Ovary (tissue), 7 donors: ENCODE measurements at regions not wholly inside any gene's neighbourhood (a gene's known extent, or its start where the extent isn't known, plus 50 kb on each side); places are given as distances from the start of the nearest gene placed in this dataset.

Experiments
- DNase-seq, 5 donors: peaks; one replicate each; pipeline ENCODE4 v3.0.0-alpha.2; 2019 to 2020
- H3K27ac ChIP-seq, 2 donors: fragments of 200-600 bp; one replicate each; pipeline versions ENCODE4 v1.5.1 to v1.8.0; 2019 to 2022
- H3K27me3 ChIP-seq: fragments of 200-600 bp; one replicate; pipeline ENCODE4 v1.8.0; 2022
- H3K36me3 ChIP-seq: fragments of 200-600 bp; sonication (generic); one replicate; pipeline ENCODE4 v1.5.1; 2019
- H3K4me1 ChIP-seq: one replicate; pipeline ENCODE4 v1.8.1; 2013; ENCODE audit warnings: mild to moderate bottlenecking, moderate library complexity; ENCODE audit not compliant: insufficient read depth
- H3K4me3 ChIP-seq: fragments of 200-600 bp; sonication (generic); one replicate; pipeline ENCODE4 v1.5.1; 2017
- H3K9me3 ChIP-seq, 2 donors: fragments of 200-600 bp in 1 of 2; sonication (generic) in 1 of 2; one replicate each; pipeline versions ENCODE4 v1.5.1 to v1.8.1; 2013 to 2019; ENCODE audit warnings: mild to moderate bottlenecking in 1 of 2, moderate library complexity in 1 of 2
- CTCF ChIP-seq, 3 donors: fragments of 450-650 bp in 2 of 3; fragments of 200-600 bp in 1 of 3; IDR thresholded peaks; one replicate each; pipeline versions ENCODE4 v1.5.1 to v1.8.0; 2016 to 2022; ENCODE audit warnings: antibody characterized with exemption in 3 of 3, mild to moderate bottlenecking in 1 of 3
- EP300 ChIP-seq: sonication (generic); formaldehyde crosslinking; IDR thresholded peaks from one replicate; pipeline ENCODE4 v1.6.1; 2017; ENCODE audit warnings: antibody characterized with exemption
- POLR2A ChIP-seq: fragments of 450-650 bp; IDR thresholded peaks from one replicate; pipeline ENCODE4 v1.6.1; 2017; ENCODE audit warnings: antibody characterized with exemption, mild to moderate bottlenecking, moderate library complexity
- WGBS, 3 donors: extraction: QIAGEN DNeasy Blood & Tissue Kit in 1 of 3; methylation state at CpG; one replicate each; pipeline versions ENCODE4 v1.1.5 to v1.1.7; 2013 to 2017; 5-methylcytosine and 5-hydroxymethylcytosine counted together
- intact Hi-C, 4 donors: fragments of 100-400 bp; cut with DNase I; formaldehyde crosslinking; loops; one replicate each; pipeline versions ENCODE4 v1.11.0 to v1.15.1; 2022 to 2023
- donor health status: DM: no; HTN: no; CAD: no; lungs with moderate emphysema.
- donor health status: DM: no; HTN: no; CAD: no.
- donor health status: Bipolar disorder and iron deficiency.
- donor health status: DM: no; HTN: no; CAD: no.
- donor health status: DM: yes; HTN: yes; CAD: no.

- 93 to 97% (median 96%) methylated on average over 30 of the region's 30 CpGs for WGBS, 3 donors
- H3K9me3 ChIP-seq = no peaks in the 10 kb centered on the region
Observed at GRCh38 chr4:187064033-187064432, 340.4 kb upstream of the FAT1 start.

GRCh38 chr4:187065396-187065795 is 341.7 kb upstream of the FAT1 start:
- 4 to 8% (median 8%) methylated on average over 1 of the region's 1 CpG for WGBS, 3 donors
- Histone ChIP-seq H3K27me3 (no peaks in the 10 kb centered on the region), H3K4me3 (no peak overlapping the region), H3K27ac (no peak overlapping the region), H3K9me3 (no peaks in the 10 kb centered on the region), H3K36me3 (no peaks in the 10 kb centered on the region), H3K4me1 (no peaks in the 10 kb centered on the region)
- no peak for DNase-seq
- TF ChIP-seq POLR2A = no peak
- TF ChIP-seq EP300 = no peak
- no peak for TF ChIP-seq CTCF (IDR thresholded peaks at IDR 0.05)
- intact Hi-C loops = no loop called here

More at GRCh38 chr4:187064033-187064432, 340.4 kb upstream of the FAT1 start:
- intact Hi-C loops = no loop called here
- Histone ChIP-seq H3K27me3 (no peaks in the 10 kb centered on the region), H3K4me3 (no peak overlapping the region), H3K27ac (no peak overlapping the region), H3K36me3 (no peaks in the 10 kb centered on the region), H3K4me1 (no peaks in the 10 kb centered on the region)
- no peak for DNase-seq
- no peak for TF ChIP-seq POLR2A
- no peak for TF ChIP-seq CTCF (IDR thresholded peaks at IDR 0.05)
- TF ChIP-seq EP300 = no peak

GRCh38 chr4:187065806-187066205 is 342.1 kb upstream of the FAT1 start:
- 51 to 59% (median 58%) methylated on average over 13 of the region's 13 CpGs for WGBS, 3 donors
- Histone ChIP-seq H3K9me3 (no peaks in the 10 kb centered on the region), H3K4me1 (no peaks in the 10 kb centered on the region), H3K4me3 (no peak overlapping the region), H3K27ac (no peak overlapping the region), H3K27me3 (no peaks in the 10 kb centered on the region), H3K36me3 (no peaks in the 10 kb centered on the region)
- intact Hi-C loops = no loop called here
- no peak for TF ChIP-seq POLR2A
- TF ChIP-seq CTCF (IDR thresholded peaks at IDR 0.05) = no peak
- no peak for TF ChIP-seq EP300
- DNase-seq = no peak

- Histone ChIP-seq H3K27me3 (no peaks in the 10 kb centered on the region), H3K36me3 (no peaks in the 10 kb centered on the region), H3K4me3 (no peak overlapping the region), H3K4me1 (no peaks in the 10 kb centered on the region), H3K9me3 (no peaks in the 10 kb centered on the region), H3K27ac (no peak overlapping the region)
- intact Hi-C loops = no loop called here
- TF ChIP-seq POLR2A (no peak), EP300 (no peak), CTCF (IDR thresholded peaks at IDR 0.05) (no peak)
- no peak for DNase-seq
- WGBS, 3 donors = 79 to 84% (median 80%) methylated on average over 10 of the region's 10 CpGs
Observed at GRCh38 chr4:187069398-187069797, 345.7 kb upstream of the FAT1 start.

GRCh38 chr4:187070158-187070557 is 346.5 kb upstream of the FAT1 start:
- no peak for DNase-seq
- no peak for TF ChIP-seq EP300
- TF ChIP-seq POLR2A = no peak
- TF ChIP-seq CTCF (IDR thresholded peaks at IDR 0.05) = no peak
- intact Hi-C loops = loop anchor here in 1 of 4 donors (2.0 kb wide), 1 partner anchor 13 kb away; no protein-coding TSS in a partner anchor
- H3K4me1 ChIP-seq = no peaks in the 10 kb centered on the region
- no peaks in the 10 kb centered on the region for H3K27me3 ChIP-seq
- no peaks in the 10 kb centered on the region for H3K36me3 ChIP-seq
- 92 to 93% (median 93%) methylated on average over 3 of the region's 3 CpGs for WGBS, 3 donors
- H3K27ac ChIP-seq = no peak overlapping the region
- H3K9me3 ChIP-seq = no peaks in the 10 kb centered on the region
- H3K4me3 ChIP-seq = no peak overlapping the region
